NCI-H2196 (cell line): ENCODE measurements at regions not wholly inside any gene's neighbourhood (a gene's known extent, or its start where the extent isn't known, plus 50 kb on each side); places are given as distances from the start of the nearest gene placed in this dataset.

ENCODE experiments used
- DNase-seq: peaks from one replicate; lab custom pipeline; 2025; ENCODE audit not compliant: unreplicated experiment; lab: John Stamatoyannopoulos, UW

- no peak for DNase-seq
Observed at GRCh38 chr6:168885751-168886742, 367.6 kb downstream of the THBS2 start.

- DNase-seq, result no peak
Observed at GRCh38 chr6:168885196-168885595, 368.4 kb downstream of the THBS2 start.

DNA sequence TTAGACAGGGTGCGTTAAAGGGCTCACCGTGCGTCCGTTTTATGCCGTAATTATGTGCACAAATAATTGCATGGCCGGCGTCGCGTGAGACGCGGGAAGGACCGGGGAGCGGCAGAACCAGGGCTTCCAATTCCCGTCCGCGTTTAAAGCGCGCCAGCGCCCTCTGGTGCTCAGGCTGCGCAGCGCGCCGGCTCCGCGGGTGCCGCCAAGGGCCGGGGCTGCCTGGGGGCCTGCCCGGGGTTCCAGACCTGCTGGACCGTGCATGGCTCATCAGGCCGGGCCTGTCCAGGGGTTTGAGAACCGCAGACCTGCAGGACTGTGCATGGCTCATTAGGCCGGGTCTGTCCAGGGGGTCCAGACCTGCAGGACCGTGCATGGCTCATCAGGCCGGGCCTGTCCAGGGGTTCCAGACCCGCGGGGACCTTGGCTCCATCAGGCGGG lies 369.0 kb downstream of the THBS2 start:
- DNase-seq, result peak; percentile 68

- no peak for DNase-seq
Observed at GRCh38 chr6:168884050-168884645, 369.5 kb downstream of the THBS2 start.

GRCh38 chr6:168883410-168884049 lies 370.1 kb downstream of the THBS2 start:
- no peak for DNase-seq

GRCh38 chr6:168880271-168880670 lies 373.4 kb downstream of the THBS2 start:
- DNase-seq, result no peak

- DNase-seq, result peak; percentile 48
Observed at GRCh38 chr6:168877821-168878282, 375.8 kb downstream of the THBS2 start.

- no peak for DNase-seq
Observed at GRCh38 chr6:168876956-168877355, 376.7 kb downstream of the THBS2 start.

- no peak for DNase-seq
Observed at GRCh38 chr6:168875811-168876576, 377.7 kb downstream of the THBS2 start.

DNA sequence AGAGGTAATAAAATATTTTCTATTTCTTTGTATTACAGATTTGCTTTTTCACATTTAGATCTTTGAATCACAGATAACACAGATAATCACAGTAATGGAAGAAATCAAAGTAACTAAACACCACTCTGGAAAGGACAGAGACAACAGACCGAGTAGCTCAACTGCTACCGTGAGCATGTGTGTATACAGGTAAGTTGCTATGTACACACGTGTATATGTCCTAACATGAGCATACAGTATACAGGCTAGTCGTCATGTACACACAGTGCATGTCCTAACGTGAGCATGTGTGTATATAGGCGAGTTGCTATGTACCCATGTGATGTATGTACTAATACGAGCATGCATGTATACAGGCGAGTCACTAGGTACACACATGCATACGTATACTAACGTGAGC lies 379.0 kb downstream of the THBS2 start:
- no peak for DNase-seq

DNA sequence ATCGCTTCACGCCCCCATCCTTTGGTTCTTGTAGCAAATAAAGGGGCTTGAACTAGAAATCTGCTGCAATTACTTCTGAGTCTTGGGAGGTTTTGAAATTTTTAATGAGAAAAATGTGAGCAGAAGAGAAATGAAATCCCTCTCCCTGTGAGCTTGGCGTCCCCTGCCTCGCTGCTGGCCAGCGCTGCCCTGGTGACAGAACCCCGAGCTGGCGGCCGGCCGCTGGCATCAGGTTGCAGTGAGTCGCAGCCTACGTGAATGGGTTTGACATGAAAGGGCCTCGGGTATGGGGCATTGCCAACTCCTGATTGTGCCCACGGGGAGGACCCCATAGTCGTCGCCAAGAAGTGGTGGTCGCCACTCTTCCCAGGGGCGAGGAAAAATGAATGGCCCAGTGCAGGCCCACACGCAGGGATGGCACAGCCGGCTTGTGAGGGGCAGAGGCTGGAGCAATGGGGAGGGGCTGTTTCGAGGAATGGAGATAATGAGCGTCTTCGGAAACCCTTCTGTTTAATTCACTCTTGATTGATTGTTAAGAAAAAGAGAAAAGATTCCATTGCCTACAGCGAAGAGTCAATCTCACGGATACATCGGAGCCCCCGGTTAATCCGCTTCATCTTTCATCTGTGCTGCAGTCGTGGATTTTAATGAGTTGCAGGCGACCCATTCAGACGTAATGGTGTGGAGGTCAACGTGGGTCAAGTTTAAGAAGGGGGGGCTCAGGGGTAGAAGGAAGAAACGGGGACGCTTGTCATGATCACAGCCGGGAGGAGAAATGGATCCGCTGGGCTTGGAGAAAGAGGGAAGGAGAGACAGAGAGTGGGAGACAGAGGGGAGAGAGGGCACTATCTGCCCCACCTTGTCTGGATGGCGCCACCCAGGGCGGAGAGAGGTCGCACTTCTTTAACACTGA lies 380.1 kb downstream of the THBS2 start:
- no peak for DNase-seq

GRCh38 chr6:168871642-168872315 lies 381.9 kb downstream of the THBS2 start:
- no peak for DNase-seq

DNA sequence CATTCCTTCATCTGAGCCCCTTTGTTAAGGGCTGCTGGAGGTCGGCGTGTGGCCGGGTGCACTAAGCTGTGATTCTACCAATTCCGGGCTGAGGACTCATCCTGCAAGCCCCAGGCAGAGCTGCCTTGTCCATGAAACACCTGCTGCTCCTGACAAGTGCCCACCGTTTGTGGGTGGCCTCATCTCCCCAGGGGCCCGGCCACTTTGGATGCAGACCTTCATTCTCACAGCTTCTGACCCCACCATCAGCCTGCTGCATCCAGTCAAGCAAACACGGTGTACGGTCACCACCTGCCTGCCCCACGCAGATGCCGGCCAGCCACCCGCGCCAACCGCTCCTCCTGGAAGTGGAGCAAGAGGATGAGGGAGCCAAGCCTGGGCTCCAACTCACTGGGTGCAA lies 382.7 kb downstream of the THBS2 start:
- no peak for DNase-seq

- DNase-seq, result no peak
Observed at GRCh38 chr6:168867247-168868102, 386.2 kb downstream of the THBS2 start.

- no peak for DNase-seq
Observed at GRCh38 chr6:168866534-168866933, 387.1 kb downstream of the THBS2 start.

DNA sequence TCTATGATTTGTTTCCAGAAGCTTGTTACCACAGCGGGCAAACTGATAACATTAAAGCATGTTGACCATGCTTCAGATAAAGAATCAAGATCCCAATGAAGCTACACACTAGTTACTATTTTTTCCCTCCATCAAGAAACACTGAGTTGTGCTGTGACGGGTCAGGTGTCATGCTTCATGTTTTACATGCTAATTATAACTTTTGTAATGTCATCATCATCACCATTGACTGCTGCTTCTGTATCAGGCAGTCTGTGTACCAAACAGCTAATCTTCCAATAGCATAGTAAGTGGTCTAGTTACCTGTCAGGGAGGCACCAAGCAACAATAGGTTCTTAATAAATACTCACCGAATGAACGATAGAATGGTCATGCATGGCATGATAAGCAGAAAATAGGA lies 388.1 kb downstream of the THBS2 start:
- DNase-seq, result no peak

GRCh38 chr6:168864541-168865460 lies 388.8 kb downstream of the THBS2 start:
- DNase-seq, result no peak
